MM.1S (cell line): ENCODE measurements at regions not wholly inside any gene's neighbourhood (a gene's known extent, or its start where the extent isn't known, plus 50 kb on each side); places are given as distances from the start of the nearest gene placed in this dataset.
"Not testable (repeated sequence)": the region's sequence is repeated elsewhere in the genome, so short reads cannot be mapped to it uniquely, and the experiment has no call there.

Source experiments
- DNase-seq: peaks from one replicate; pipeline ENCODE4 v3.0.0-alpha.2; 2015
- H2AFZ ChIP-seq: fragments of 300-600 bp; sonication (generic); 2 replicates; pipeline ENCODE4 v1.6.0; 2016; ENCODE audit warnings: antibody characterized with exemption, low read length
- H3F3A ChIP-seq: fragments of 300-600 bp; sonication (generic); 2 replicates; pipeline ENCODE4 v1.6.1; 2016; ENCODE audit warnings: mild to moderate bottlenecking, antibody characterized with exemption, low read length, moderate library complexity, mixed read lengths; ENCODE audit not compliant: insufficient read depth
- H3K27ac ChIP-seq: fragments of 300-600 bp; sonication (generic); 2 replicates; pipeline ENCODE4 v1.5.1; 2016; ENCODE audit warnings: mild to moderate bottlenecking, low read length
- H3K27me3 ChIP-seq: fragments of 300-600 bp; sonication (generic); replicated peaks from 2 replicates; pipeline ENCODE4 v1.6.0; 2016; ENCODE audit warnings: low read length; ENCODE audit not compliant: insufficient read depth
- H3K36me3 ChIP-seq: fragments of 300-600 bp; sonication (generic); replicated peaks from 2 replicates; pipeline ENCODE4 v1.6.1; 2016; ENCODE audit warnings: mild to moderate bottlenecking, low read length, mixed read lengths; ENCODE audit not compliant: insufficient read depth
- H3K4me1 ChIP-seq: fragments of 300-600 bp; sonication (generic); 2 replicates; pipeline ENCODE4 v1.6.1; 2016; ENCODE audit warnings: low read length, mixed read lengths
- H3K4me2 ChIP-seq: fragments of 300-600 bp; sonication (generic); 2 replicates; pipeline ENCODE4 v1.6.0; 2016; ENCODE audit warnings: low read depth, low read length
- H3K4me3 ChIP-seq: fragments of 300-600 bp; sonication (generic); 2 replicates; pipeline ENCODE4 v1.5.1; 2016; ENCODE audit warnings: low read length, mixed read lengths
- H3K79me2 ChIP-seq: fragments of 300-600 bp; sonication (generic); 2 replicates; pipeline ENCODE4 v1.6.1; 2016; ENCODE audit warnings: mixed run types, low read length, mixed read lengths
- H3K9ac ChIP-seq: fragments of 300-600 bp; sonication (generic); 2 replicates; pipeline ENCODE4 v1.6.1; 2016; ENCODE audit warnings: low read length, mixed read lengths
- H3K9me2 ChIP-seq: fragments of 300-600 bp; sonication (generic); replicated peaks from 2 replicates; pipeline ENCODE4 v1.6.1; 2016; ENCODE audit warnings: mild to moderate bottlenecking, low read length, mixed read lengths; ENCODE audit not compliant: insufficient read depth
- H3K9me3 ChIP-seq: fragments of 300-600 bp; sonication (generic); replicated peaks from 2 replicates; pipeline ENCODE4 v1.6.1; 2016; ENCODE audit warnings: mild to moderate bottlenecking, low read length, mixed read lengths; ENCODE audit not compliant: insufficient read depth
- H4K20me1 ChIP-seq: fragments of 300-600 bp; sonication (generic); 2 replicates; pipeline ENCODE4 v1.6.1; 2016; ENCODE audit warnings: mild to moderate bottlenecking, low read length, moderate library complexity, mixed read lengths; ENCODE audit not compliant: insufficient read depth
- CTCF ChIP-seq: fragments of 300-600 bp; sonication (generic); IDR thresholded peaks from 2 replicates; pipeline ENCODE4 v1.5.1; 2016; ENCODE audit warnings: antibody characterized with exemption, low read length, mixed read lengths
- EZH2 ChIP-seq: fragments of 300-600 bp; sonication (generic); optimal IDR thresholded peaks from 2 replicates; pipeline ENCODE3; 2017; ENCODE audit warnings: low read depth, mild to moderate bottlenecking, antibody characterized with exemption, low read length, mixed read lengths
- EZH2phosphoT487 ChIP-seq: fragments of 300-600 bp; sonication (generic); IDR thresholded peaks from 2 replicates; pipeline ENCODE4 v1.6.1; 2018; ENCODE audit warnings: antibody characterized with exemption, low read length

- no peaks in the 10 kb centered on the region; the same call in 1 of the 2 replicates for H3K9me3 ChIP-seq
- peaks cover 8% of the 10 kb centered on the region for H3F3A ChIP-seq
- H3K4me1 ChIP-seq, result peaks cover 4% of the 10 kb centered on the region; the same call in 1 of the 2 replicates
- no peaks in the 10 kb centered on the region for H3K9me2 ChIP-seq
- TF ChIP-seq CTCF (no peak), EZH2phosphoT487 (no peak), EZH2 (no peak)
- no peak overlapping the region for H3K4me3 ChIP-seq
- H3K4me2 ChIP-seq, result no peak overlapping the region
- H3K27me3 ChIP-seq, result peaks cover 33% of the 10 kb centered on the region; the same call in 1 of the 2 replicates
- no peaks in the 10 kb centered on the region for H3K79me2 ChIP-seq
- no peaks in the 10 kb centered on the region for H3K36me3 ChIP-seq
- H3K9ac ChIP-seq, result no peak overlapping the region
- H3K27ac ChIP-seq, result no peak overlapping the region
- H2AFZ ChIP-seq, result no peak overlapping the region
- no peak for DNase-seq
- H4K20me1 ChIP-seq, result no peaks in the 10 kb centered on the region
These were observed 116.5 kb upstream of the NETO1 start for GRCh38 chr18:72984290-72984689.

GRCh38 chr18:72973841-72974240, 106.1 kb upstream of the NETO1 start:
- no peaks in the 10 kb centered on the region for H3K4me1 ChIP-seq
- H3K27me3 ChIP-seq, result no peaks in the 10 kb centered on the region
- H3K36me3 ChIP-seq, result no peaks in the 10 kb centered on the region
- H2AFZ ChIP-seq, result no peak overlapping the region
- H3F3A ChIP-seq, result no peaks in the 10 kb centered on the region
- no peak overlapping the region for H3K9ac ChIP-seq
- no peak for DNase-seq
- no peak overlapping the region for H3K27ac ChIP-seq
- H4K20me1 ChIP-seq, result no peaks in the 10 kb centered on the region
- no peaks in the 10 kb centered on the region for H3K9me2 ChIP-seq
- H3K4me3 ChIP-seq, result no peak overlapping the region
- H3K4me2 ChIP-seq, result no peak overlapping the region
- H3K79me2 ChIP-seq, result no peaks in the 10 kb centered on the region
- no peaks in the 10 kb centered on the region for H3K9me3 ChIP-seq
- TF ChIP-seq EZH2 (no peak), CTCF (no peak), EZH2phosphoT487 (no peak)

GRCh38 chr18:72965616-72966015, 97.8 kb upstream of the NETO1 start:
- no peak overlapping the region for H3K4me3 ChIP-seq
- no peaks in the 10 kb centered on the region for H3K79me2 ChIP-seq
- H3K9me3 ChIP-seq, result no peaks in the 10 kb centered on the region
- no peak overlapping the region for H3K9ac ChIP-seq
- no peak overlapping the region for H3K27ac ChIP-seq
- no peaks in the 10 kb centered on the region for H3K4me1 ChIP-seq
- no peaks in the 10 kb centered on the region for H3K27me3 ChIP-seq
- TF ChIP-seq EZH2, result no peak
- no peak for TF ChIP-seq CTCF
- TF ChIP-seq EZH2phosphoT487, result no peak
- H3F3A ChIP-seq, result no peaks in the 10 kb centered on the region
- H3K4me2 ChIP-seq, result no peak overlapping the region
- no peak for DNase-seq
- no peaks in the 10 kb centered on the region for H3K36me3 ChIP-seq
- no peaks in the 10 kb centered on the region for H4K20me1 ChIP-seq
- H3K9me2 ChIP-seq, result no peaks in the 10 kb centered on the region
- H2AFZ ChIP-seq, result no peak overlapping the region

- not testable (repeated sequence) for H2AFZ ChIP-seq, H3K27ac ChIP-seq, H3K79me2 ChIP-seq, H3K4me1 ChIP-seq, H3K4me2 ChIP-seq, H3K36me3 ChIP-seq, DNase-seq, H3K9me3 ChIP-seq, H3K9me2 ChIP-seq, H4K20me1 ChIP-seq, H3K4me3 ChIP-seq, H3K27me3 ChIP-seq, H3F3A ChIP-seq, H3K9ac ChIP-seq
These were observed 90.4 kb upstream of the NETO1 start for GRCh38 chr18:72958195-72958594.
